OCI-LY1 (cell line): ENCODE measurements at regions not wholly inside any gene's neighbourhood (a gene's known extent, or its start where the extent isn't known, plus 50 kb on each side); places are given as distances from the start of the nearest gene placed in this dataset.

Experiments
- CTCF ChIP-seq: fragments of 200-600 bp; sonication (generic), shearing (Covaris generic); IDR thresholded peaks from 2 replicates; pipeline ENCODE4 v1.5.1; 2017; ENCODE audit warnings: mild to moderate bottlenecking, antibody characterized with exemption, low read length, moderate library complexity, mixed read lengths
- EZH2 ChIP-seq: fragments of 200-600 bp; sonication (generic), shearing (Covaris generic); IDR thresholded peaks from 2 replicates; pipeline ENCODE4 v1.8.0; 2017; ENCODE audit warnings: borderline replicate concordance, mixed run types, mild to moderate bottlenecking, antibody characterized with exemption, low read length, moderate library complexity, mixed read lengths

GRCh38 chr2:167579826-167580225 lies 667.6 kb downstream of the STK39 start:
- TF ChIP-seq CTCF (no peak), EZH2 (no peak)
